GM10266 (cell line): ENCODE measurements at regions not wholly inside any gene's neighbourhood (a gene's known extent, or its start where the extent isn't known, plus 50 kb on each side); places are given as distances from the start of the nearest gene placed in this dataset.

ENCODE experiments used
- DNase-seq: peaks from one replicate; pipeline ENCODE4 v3.0.0; 2012; ENCODE audit errors: extremely low spot score
- CTCF ChIP-seq: IDR thresholded peaks from 2 replicates; pipeline ENCODE4 v1.5.1; 2012; ENCODE audit warnings: mild to moderate bottlenecking, low read depth; ENCODE audit not compliant: control insufficient read depth, insufficient read depth; ENCODE audit errors: missing control alignments

GRCh38 chr19:28228854-28229253 lies 984.1 kb downstream of the UQCRFS1 start:
- TF ChIP-seq CTCF, result no peak
- no peak for DNase-seq

- TF ChIP-seq CTCF, result no peak
- DNase-seq, result no peak
Observed at GRCh38 chr19:28224441-28224840, 988.5 kb downstream of the UQCRFS1 start.

- no peak for TF ChIP-seq CTCF
- no peak for DNase-seq
Observed at GRCh38 chr19:28221736-28222135, 991.2 kb downstream of the UQCRFS1 start.

GRCh38 chr19:28218728-28219127 lies 994.2 kb downstream of the UQCRFS1 start:
- TF ChIP-seq CTCF, result no peak

GRCh38 chr19:28217022-28217421 lies 995.9 kb downstream of the UQCRFS1 start:
- no peak for TF ChIP-seq CTCF
- DNase-seq, result no peak

More at GRCh38 chr19:28218728-28219127, 994.2 kb downstream of the UQCRFS1 start:
- no peak for DNase-seq

GRCh38 chr19:28213470-28214082 lies 999.4 kb downstream of the UQCRFS1 start:
- no peak for TF ChIP-seq CTCF
- no peak for DNase-seq

GRCh38 chr19:28210886-28211285 lies 1002.1 kb downstream of the UQCRFS1 start:
- no peak for DNase-seq
- TF ChIP-seq CTCF, result no peak
